PC-9 (cell line): ENCODE measurements at regions not wholly inside any gene's neighbourhood (a gene's known extent, or its start where the extent isn't known, plus 50 kb on each side); places are given as distances from the start of the nearest gene placed in this dataset.

ENCODE experiments used
- EZH2 ChIP-seq: fragments of 200-600 bp; sonication (generic); IDR thresholded peaks from 2 replicates; pipeline ENCODE4 v1.8.0; 2017; ENCODE audit warnings: antibody characterized with exemption, low read depth
- TF ChIP-seq, protein P1 (sequence below): fragments of 200-600 bp; sonication (generic); conservative IDR thresholded peaks from 2 replicates; pipeline ENCODE4 v1.6.1; 2017; ENCODE audit warnings: mixed run types, antibody characterized with exemption, mild to moderate bottlenecking, moderate library complexity

DNA sequence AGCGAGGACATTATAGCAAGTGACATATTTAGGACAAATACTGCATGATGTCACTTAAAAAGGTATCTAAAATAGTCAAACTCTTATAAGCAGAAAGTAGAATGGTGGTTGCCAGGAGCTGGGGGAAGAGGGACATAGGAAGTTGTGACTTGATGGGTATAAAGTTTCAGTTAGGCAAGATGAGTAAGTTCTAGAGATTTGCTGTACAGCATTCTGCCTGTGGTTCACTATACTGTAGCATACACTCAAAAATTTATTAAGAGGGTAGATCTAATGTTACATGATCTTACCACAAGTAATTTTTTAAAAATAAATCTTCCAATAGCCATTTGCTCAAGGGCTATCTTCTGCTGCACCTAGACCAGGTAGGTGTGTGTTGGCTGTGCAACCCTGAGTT lies 78.1 kb upstream of the NPAS2 start:
- TF ChIP-seq, protein P1, sequence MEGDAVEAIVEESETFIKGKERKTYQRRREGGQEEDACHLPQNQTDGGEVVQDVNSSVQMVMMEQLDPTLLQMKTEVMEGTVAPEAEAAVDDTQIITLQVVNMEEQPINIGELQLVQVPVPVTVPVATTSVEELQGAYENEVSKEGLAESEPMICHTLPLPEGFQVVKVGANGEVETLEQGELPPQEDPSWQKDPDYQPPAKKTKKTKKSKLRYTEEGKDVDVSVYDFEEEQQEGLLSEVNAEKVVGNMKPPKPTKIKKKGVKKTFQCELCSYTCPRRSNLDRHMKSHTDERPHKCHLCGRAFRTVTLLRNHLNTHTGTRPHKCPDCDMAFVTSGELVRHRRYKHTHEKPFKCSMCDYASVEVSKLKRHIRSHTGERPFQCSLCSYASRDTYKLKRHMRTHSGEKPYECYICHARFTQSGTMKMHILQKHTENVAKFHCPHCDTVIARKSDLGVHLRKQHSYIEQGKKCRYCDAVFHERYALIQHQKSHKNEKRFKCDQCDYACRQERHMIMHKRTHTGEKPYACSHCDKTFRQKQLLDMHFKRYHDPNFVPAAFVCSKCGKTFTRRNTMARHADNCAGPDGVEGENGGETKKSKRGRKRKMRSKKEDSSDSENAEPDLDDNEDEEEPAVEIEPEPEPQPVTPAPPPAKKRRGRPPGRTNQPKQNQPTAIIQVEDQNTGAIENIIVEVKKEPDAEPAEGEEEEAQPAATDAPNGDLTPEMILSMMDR: no peak
- no peak for TF ChIP-seq EZH2
